LNCAP (cell line): ENCODE measurements at regions not wholly inside any gene's neighbourhood (a gene's known extent, or its start where the extent isn't known, plus 50 kb on each side); places are given as distances from the start of the nearest gene placed in this dataset.

Experiments used
- TF ChIP-seq, protein P1 (sequence below): fragments of 450-650 bp; IDR thresholded peaks from 2 replicates; pipeline ENCODE4 v1.5.1; 2017; ENCODE audit warnings: mild to moderate bottlenecking

DNA sequence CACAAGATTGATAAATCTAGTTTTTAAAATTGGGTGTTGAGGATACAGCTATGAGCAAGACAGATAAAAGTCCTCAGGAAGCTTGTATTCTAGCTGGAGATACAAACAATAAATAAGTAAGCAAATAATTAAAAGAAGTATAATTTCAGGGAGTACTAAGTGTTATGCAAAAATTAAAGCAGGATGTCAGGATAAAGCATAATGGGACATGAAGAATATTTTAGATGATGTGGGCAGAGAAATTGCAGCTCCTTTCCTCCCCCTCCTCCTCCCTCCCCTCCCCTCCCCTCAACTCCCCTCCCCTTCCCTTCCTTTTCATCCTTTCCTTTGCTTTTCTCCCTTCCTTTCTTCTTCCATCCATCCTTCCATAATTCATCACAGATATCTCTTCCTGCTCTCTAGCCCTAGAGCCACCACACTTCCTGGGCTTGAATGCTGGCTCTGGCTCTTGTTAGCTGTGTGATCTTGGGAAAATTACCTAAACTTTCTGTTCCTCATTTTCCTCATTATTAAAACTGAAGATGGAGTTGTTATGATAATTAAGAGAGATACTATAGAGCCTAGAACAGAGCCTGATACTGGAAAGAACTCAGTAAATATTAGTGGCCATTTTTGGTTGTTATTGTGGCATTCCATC, 323.9 kb downstream of the AACS start:
- TF ChIP-seq, protein P1, sequence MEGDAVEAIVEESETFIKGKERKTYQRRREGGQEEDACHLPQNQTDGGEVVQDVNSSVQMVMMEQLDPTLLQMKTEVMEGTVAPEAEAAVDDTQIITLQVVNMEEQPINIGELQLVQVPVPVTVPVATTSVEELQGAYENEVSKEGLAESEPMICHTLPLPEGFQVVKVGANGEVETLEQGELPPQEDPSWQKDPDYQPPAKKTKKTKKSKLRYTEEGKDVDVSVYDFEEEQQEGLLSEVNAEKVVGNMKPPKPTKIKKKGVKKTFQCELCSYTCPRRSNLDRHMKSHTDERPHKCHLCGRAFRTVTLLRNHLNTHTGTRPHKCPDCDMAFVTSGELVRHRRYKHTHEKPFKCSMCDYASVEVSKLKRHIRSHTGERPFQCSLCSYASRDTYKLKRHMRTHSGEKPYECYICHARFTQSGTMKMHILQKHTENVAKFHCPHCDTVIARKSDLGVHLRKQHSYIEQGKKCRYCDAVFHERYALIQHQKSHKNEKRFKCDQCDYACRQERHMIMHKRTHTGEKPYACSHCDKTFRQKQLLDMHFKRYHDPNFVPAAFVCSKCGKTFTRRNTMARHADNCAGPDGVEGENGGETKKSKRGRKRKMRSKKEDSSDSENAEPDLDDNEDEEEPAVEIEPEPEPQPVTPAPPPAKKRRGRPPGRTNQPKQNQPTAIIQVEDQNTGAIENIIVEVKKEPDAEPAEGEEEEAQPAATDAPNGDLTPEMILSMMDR, result no peak

DNA sequence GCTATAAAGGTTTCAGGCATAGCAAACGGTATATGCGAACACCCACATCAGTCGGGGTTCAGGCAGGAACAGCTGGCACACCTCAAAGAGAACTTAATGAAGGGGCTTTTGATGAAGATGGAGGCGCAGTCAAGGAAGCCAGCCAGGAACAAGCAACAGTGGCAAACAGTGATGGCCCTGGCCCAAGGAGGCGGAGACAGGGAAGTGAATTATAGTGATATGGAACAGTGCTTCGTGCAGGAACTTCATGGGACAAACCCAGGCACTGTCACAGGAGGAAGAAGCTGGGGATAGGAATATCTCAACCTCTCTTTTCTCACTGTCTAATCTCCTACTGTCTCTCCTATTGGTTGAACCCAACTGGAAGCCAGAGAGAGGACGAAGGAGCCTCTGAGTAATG, 328.3 kb downstream of the AACS start:
- TF ChIP-seq, protein P1, result no peak

DNA sequence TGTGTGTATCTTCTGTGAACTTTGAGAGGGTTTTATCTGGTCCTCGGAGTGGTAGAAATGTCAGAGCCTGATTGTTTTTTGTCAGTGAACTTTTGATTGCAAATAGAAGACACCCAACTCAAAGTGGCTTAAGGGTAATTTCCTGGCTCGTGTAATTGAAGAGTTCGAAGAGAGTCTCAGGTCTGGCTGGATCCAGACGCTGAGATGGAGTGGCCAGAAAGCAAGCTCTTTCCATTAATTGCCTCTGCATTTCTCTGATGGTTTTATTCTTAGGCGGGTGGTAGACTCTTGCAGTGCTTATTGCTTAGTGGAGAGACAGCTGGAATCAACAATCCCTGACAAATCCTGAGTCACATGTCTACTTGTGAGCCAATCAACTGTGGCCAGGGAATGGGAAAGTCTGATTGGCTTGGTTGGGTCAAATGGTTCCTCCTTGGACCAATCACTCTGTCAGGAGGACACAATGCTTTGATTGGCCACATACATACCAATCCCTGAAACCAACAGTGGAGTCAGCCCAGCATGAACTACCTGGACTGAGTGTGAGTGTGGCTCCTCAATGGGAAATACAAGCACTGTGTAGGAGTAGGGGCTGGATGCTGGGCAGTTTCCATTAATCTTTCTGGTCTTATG, 330.5 kb downstream of the AACS start:
- TF ChIP-seq, protein P1, result no peak

DNA sequence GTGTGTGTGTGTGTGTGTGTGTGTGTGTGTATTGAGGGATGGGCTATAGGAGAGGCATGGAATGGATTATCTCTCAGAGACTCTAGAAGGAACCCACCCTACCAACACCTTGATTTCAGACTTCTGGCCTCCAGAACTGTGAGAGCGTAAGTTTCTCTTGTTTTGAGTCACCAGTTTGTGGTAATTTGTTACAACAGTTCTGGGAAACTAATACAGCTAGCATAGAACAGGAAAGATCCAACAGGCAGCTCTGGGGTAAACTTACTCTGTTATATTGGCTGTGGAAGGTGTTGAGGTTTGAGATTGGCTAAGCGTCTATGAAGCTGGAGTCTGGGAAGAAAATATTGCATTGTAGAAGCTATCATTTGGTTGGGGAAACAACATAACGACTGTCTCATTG, 334.3 kb downstream of the AACS start:
- TF ChIP-seq, protein P1, result no peak

DNA sequence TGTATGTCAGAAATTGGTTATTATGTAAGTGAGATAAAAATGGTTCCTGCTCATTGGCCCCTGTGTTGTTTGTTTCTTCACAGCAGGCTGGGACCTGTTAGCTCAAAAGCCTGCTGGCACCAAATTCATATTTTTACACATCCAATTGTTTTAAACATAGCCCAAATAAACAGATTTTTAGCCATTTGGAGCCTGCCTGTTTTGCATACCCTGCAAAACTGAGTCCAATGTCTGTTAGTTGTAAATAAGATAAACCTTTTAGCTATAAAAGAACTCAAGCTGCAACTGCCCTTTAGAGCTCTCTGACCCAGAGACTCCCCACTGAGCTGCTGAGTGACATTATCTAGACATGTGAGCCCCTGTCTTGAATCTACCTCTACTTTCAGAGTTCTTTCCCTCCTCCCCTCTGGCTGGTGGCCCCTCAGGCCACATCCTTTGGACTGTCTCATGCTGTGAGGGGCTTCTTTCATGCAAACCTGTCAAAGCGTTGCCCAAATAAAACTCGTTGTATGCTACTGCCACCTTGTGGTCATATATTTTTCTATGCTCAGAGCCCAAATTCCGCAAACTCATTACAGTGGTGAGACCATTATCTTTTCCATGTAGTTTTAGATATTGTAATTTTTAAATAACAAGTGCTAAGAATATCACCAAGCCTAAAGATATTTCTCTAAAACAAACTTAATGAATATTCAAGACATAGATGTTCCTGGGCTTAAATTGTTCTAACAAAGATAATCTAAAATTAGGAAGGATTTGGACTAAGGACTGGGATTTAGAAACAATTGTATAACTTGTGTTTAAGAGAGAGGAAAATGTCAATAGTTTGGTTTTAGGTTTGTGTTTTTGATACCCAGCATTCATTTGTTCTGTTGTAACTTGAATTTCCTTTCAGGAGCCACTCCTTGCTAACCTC, 337.9 kb downstream of the AACS start:
- TF ChIP-seq, protein P1, result peak; percentile 69

DNA sequence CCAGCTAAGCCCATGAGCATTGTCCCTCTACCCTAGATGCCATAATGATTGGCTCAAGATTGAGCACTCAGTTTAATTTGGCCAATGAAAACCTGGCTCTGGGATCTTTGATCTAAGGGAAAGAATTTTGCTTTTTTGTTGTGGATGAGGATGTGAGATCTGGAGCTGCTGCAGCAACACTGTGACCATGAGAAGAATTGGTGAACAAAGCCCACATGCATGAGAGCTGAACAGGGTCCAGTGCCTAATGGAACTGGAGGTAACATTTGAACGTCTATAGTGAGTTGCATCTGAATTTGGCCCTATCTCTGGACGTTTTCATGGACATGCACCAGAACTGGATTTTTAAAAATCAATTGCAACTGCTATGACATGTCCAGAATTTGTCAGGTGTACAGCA, 338.6 kb downstream of the AACS start:
- TF ChIP-seq, protein P1, result no peak

DNA sequence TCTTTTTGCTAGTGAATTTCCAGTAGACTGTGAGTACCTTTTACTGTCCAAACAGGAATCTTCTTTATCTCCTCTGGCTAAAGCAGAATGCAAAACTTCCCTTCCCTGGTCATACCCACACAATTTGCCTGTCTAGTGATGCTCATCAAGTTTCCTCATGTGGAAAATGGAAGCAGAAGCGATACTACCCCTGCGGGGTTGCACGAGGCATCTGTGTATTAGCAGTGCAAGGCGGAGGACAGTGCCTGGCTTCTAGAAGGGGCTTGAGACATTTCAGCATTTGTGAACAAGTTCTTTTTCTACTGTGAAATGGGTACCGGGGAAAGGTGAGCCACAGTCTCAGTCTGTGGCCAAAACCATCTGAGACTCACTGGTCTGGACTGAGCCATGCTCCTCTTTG, 340.9 kb downstream of the AACS start:
- TF ChIP-seq, protein P1, result no peak
